Activated CD8-positive, alpha-beta T cell treated with anti-CD3 and anti-CD28 coated beads, Interleukin-2, amount 10 ng/mL, durations not matched to agents 7 days and 5 days (primary cell): ENCODE measurements at regions not wholly inside any gene's neighbourhood (a gene's known extent, or its start where the extent isn't known, plus 50 kb on each side); places are given as distances from the start of the nearest gene placed in this dataset.

Source experiments
- ATAC-seq: fragments of 150-1000 bp; cut with Tn5 transposase; one replicate; pipeline ENCODE4 v1.10.0; 2021; ENCODE audit warnings: moderate library complexity
- CTCF ChIA-PET: fragments of 350-600 bp; sonication (Branson Sonifier 250); formaldehyde crosslinking; loops from one replicate; lab custom pipeline; 2021; ENCODE audit warnings: antibody characterized with exemption; lab: Charles Lee
- POLR2A ChIA-PET: fragments of 350-600 bp; sonication (Branson Sonifier 250); formaldehyde crosslinking; loops from one replicate; lab custom pipeline; 2021; ENCODE audit warnings: antibody characterized with exemption; lab: Charles Lee
- DNase-seq: peaks from one replicate; pipeline ENCODE4 v3.0.0-alpha.2; 2020
- H3K27ac Mint-ChIP-seq: one replicate; pipeline ENCODE4 v1.8.0; 2021; ENCODE audit warnings: mild to moderate bottlenecking, mixed read lengths
- H3K27me3 Mint-ChIP-seq: one replicate; pipeline ENCODE4 v1.8.0; 2021; ENCODE audit warnings: low read depth, mixed read lengths
- H3K36me3 Mint-ChIP-seq: one replicate; pipeline ENCODE4 v1.8.0; 2021; ENCODE audit warnings: low read depth, mixed read lengths
- H3K4me1 Mint-ChIP-seq: one replicate; pipeline ENCODE4 v1.8.0; 2021; ENCODE audit warnings: low read depth, mixed read lengths
- H3K4me3 Mint-ChIP-seq: one replicate; pipeline ENCODE4 v1.8.0; 2021; ENCODE audit warnings: mild to moderate bottlenecking, mixed read lengths
- H3K9me3 Mint-ChIP-seq: one replicate; pipeline ENCODE4 v1.8.0; 2022; ENCODE audit warnings: mixed read lengths; ENCODE audit not compliant: insufficient read depth

DNA sequence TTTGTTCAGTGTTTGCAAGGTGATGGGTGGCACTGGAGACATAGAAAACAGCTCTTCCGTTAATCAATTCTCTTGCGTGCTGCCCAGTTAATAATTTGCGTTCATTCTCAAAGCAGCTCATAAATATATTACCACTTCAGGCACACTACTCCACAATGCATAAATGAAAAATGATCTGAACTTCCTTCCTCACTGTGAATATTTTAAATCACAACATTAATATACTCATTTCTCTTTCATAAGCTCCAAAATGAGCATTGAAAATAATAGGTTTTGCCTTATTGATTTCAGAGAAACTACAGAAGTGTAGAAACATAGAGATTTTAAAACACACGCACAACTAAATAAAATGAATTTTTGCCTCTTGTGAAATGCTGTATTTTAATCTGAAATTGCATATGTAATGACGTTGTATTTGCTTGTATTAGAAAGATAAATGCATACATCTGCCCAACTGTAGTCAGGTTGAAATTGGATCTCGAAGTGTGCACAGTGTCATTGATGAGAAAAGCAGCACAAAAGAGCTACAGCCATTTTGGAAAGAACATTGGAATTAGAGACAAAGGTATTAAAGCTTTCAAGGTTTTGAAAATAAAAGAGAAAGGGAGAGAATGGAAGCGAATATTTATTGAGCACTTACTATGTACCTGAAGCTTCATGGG, 350.5 kb downstream of the LPIN1 start:
- Mint-ChIP-seq H3K36me3 (no peaks in the 10 kb centered on the region), H3K4me3 (no peak overlapping the region), H3K4me1 (no peaks in the 10 kb centered on the region), H3K9me3 (no peaks in the 10 kb centered on the region), H3K27me3 (no peaks in the 10 kb centered on the region), H3K27ac (no peak overlapping the region)
- ChIA-PET POLR2A (no interaction called here), CTCF (interaction anchor here (0.9 to 1.2 kb wide), 3 partner anchors 9 to 61 kb away, joined by 3 to 4 read pairs (median 3); no protein-coding TSS in a partner anchor)
- DNase-seq (no peak), ATAC-seq (no peak)

DNA sequence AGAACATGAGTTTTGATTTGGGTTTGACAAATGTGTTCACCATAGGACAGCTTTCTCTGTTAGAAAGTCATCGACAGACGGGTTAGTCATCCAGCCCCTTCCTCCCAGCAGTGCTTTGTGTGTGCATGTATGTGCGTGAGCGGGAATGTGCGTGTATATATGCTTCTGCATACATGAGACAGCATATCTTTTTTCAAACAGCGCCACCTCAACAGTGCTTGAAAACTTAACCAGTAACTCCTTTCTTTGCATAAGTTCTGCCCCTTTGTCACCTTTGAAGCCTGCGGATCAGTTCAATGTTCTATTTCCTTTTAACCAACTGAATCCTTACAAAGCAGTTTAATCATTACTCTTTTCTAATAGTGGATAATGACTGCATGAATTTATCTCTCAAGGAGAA, 351.4 kb downstream of the LPIN1 start:
- no peak overlapping the region for H3K27ac Mint-ChIP-seq
- H3K9me3 Mint-ChIP-seq = no peaks in the 10 kb centered on the region
- DNase-seq (no peak), ATAC-seq (no peak)
- H3K27me3 Mint-ChIP-seq = no peaks in the 10 kb centered on the region
- CTCF ChIA-PET = no interaction called here
- no peak overlapping the region for H3K4me3 Mint-ChIP-seq
- H3K36me3 Mint-ChIP-seq = no peaks in the 10 kb centered on the region
- POLR2A ChIA-PET = no interaction called here
- no peaks in the 10 kb centered on the region for H3K4me1 Mint-ChIP-seq

DNA sequence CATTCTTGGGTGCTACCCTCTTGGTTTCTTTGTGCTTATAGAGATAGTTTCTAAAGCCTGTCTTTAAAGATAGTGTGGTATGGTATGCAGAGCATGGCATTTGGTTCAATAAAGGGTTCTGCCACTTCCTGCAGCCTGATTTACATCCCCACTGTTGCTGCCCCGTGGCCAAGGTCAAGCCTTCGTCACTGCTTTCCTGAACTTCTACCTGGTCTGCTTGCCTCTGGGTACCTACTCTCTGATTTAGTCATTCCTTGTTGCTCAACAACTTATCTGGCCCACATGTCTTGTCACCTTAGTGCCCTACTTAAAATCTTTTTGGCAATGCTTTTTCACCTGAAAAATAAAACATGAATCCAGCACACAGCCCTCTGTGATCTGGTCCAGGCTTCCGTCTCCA, 352.9 kb downstream of the LPIN1 start:
- no peaks in the 10 kb centered on the region for H3K9me3 Mint-ChIP-seq
- ATAC-seq (no peak), DNase-seq (no peak)
- no peak overlapping the region for H3K27ac Mint-ChIP-seq
- H3K4me1 Mint-ChIP-seq = no peaks in the 10 kb centered on the region
- H3K4me3 Mint-ChIP-seq = no peak overlapping the region
- CTCF ChIA-PET = no interaction called here
- H3K36me3 Mint-ChIP-seq = no peaks in the 10 kb centered on the region
- POLR2A ChIA-PET = no interaction called here
- H3K27me3 Mint-ChIP-seq = no peaks in the 10 kb centered on the region

DNA sequence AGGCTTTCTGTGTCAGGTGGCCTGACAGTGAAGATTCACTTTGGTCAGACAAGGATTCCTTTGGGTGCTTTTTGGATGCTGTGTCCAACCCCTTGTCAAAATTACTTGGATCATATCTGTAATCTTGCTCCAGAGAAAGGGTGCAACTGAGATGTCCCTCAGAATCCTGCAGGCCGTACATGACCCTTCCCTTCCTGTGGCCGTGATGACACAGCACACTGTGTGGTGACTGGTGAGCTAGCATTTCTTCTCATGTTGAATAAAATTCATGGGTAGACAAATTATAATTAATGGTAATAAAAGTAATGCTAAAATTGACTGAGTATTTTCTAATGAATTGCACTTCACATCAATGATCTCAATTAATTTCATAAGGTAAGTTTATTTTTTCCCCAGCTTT, 356.2 kb downstream of the LPIN1 start:
- no peak overlapping the region for H3K4me3 Mint-ChIP-seq
- H3K9me3 Mint-ChIP-seq = no peaks in the 10 kb centered on the region
- no peaks in the 10 kb centered on the region for H3K36me3 Mint-ChIP-seq
- H3K27me3 Mint-ChIP-seq = no peaks in the 10 kb centered on the region
- CTCF ChIA-PET = no interaction called here
- POLR2A ChIA-PET = no interaction called here
- ATAC-seq (no peak), DNase-seq (no peak)
- peaks cover 9% of the 10 kb centered on the region for H3K4me1 Mint-ChIP-seq
- no peak overlapping the region for H3K27ac Mint-ChIP-seq

DNA sequence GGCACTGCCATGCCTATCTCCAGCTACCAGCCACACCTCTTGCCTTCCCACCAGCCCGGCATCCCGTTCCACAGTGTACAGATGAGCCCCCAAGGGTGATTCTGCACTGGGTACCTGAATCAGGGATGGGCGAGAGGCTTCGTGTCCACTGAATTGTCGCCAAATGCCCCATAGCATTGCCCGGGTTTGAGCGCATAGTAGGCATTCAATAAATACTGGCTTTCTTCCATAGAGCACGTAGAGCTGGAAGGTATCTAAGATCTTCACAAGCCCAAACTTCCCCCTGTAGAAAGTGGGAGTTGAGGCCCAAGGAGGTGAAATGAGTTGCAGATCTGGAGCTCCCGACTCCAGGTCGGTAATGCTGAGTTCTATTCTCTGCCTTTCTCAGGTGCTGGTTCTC, 358.7 kb downstream of the LPIN1 start:
- H3K4me3 Mint-ChIP-seq = no peak overlapping the region
- no peak for ATAC-seq
- no peaks in the 10 kb centered on the region for H3K9me3 Mint-ChIP-seq
- POLR2A ChIA-PET = no interaction called here
- H3K27me3 Mint-ChIP-seq = no peaks in the 10 kb centered on the region
- H3K27ac Mint-ChIP-seq = no peak overlapping the region
- H3K36me3 Mint-ChIP-seq = peaks cover 2% of the 10 kb centered on the region
- DNase-seq = peak; percentile 9
- CTCF ChIA-PET = interaction anchor here (0.6 to 1.1 kb wide), 2 partner anchors 9 to 412 kb away, joined by 3 read pairs; no protein-coding TSS in a partner anchor
- peaks cover 18% of the 10 kb centered on the region for H3K4me1 Mint-ChIP-seq

DNA sequence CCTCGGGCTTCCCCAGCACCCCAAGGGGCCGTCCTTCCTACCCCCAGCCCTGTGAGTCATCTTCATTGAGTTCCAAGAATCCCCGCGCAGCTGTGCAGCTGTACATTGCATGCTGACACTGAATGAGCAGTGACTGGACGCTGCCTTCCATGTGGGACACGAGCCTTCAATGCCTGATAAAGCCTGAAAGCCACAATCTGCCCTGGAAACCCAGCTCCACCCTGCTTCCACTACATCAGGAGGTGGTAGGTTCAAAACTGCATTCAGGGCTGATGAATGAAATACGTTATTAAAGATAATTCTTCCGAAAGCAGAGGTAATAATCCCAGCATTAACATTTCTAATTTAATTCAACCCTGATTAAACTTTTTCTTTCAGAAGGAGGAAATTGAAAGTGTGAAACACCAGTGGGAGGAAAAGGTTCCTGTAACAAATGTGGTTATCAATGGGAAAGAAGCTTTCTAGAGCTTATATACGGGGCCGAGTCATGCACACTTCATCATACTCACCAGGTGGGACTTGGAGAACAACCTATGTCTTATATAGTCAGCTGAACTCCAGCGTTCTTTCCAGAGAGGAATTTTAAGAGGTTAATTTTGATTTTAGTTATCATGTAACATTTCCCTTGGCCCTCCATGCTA, 360.1 kb downstream of the LPIN1 start:
- ATAC-seq (no peak), DNase-seq (no peak)
- Mint-ChIP-seq H3K4me1 (peaks cover 27% of the 10 kb centered on the region), H3K4me3 (no peak overlapping the region), H3K27me3 (no peaks in the 10 kb centered on the region), H3K27ac (no peak overlapping the region), H3K36me3 (peaks cover 2% of the 10 kb centered on the region), H3K9me3 (no peaks in the 10 kb centered on the region)
- CTCF ChIA-PET = interaction anchor here (1.1 kb wide), 2 partner anchors 10 to 95 kb away, joined by 3 read pairs; no protein-coding TSS in a partner anchor
- POLR2A ChIA-PET = no interaction called here

DNA sequence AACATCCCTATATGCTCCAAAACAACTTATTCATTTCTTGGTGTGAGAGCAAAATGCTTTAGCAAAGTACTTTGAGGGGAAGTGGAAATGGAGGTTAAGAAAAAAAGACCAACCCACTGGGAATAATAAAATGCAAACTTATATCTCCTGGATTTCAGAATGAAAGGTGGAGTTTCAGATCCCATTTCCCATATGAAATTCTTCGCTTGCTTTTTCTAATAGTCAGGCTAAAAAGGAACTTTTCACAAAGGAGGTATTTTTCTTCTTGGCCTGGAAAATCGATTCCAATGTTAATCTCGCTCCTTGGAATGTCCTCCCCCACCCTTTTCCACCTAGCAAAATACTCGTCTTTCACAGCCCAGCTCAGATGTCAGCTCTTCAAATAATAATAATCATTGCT, 360.9 kb downstream of the LPIN1 start:
- H3K27ac Mint-ChIP-seq = no peak overlapping the region
- no peak overlapping the region for H3K4me3 Mint-ChIP-seq
- peaks cover 28% of the 10 kb centered on the region for H3K4me1 Mint-ChIP-seq
- DNase-seq (no peak), ATAC-seq (no peak)
- H3K27me3 Mint-ChIP-seq = no peaks in the 10 kb centered on the region
- H3K9me3 Mint-ChIP-seq = no peaks in the 10 kb centered on the region
- CTCF ChIA-PET = no interaction called here
- POLR2A ChIA-PET = no interaction called here
- H3K36me3 Mint-ChIP-seq = peaks cover 2% of the 10 kb centered on the region

DNA sequence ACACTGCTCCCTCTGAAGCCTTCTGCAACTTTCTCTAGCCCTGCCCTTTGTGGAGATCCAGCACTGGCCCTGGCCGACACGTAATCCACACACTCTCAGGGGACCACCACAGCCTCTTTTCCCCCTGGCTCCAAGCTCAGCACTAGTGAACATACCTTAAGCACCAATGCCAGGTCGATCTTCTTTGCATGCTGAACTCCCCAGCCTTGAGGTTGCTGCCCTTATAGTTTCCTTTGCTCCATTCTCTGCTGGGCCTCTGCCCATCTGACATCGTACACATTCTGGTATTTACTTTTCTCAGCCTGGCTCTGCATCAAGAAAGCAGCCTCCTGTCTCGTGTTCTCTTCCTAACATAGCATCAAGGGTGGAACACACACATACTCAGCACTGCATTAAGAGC, 361.5 kb downstream of the LPIN1 start:
- POLR2A ChIA-PET = no interaction called here
- CTCF ChIA-PET = no interaction called here
- peaks cover 2% of the 10 kb centered on the region for H3K36me3 Mint-ChIP-seq
- no peak overlapping the region for H3K4me3 Mint-ChIP-seq
- H3K4me1 Mint-ChIP-seq = peaks cover 28% of the 10 kb centered on the region
- DNase-seq (peak; percentile 18), ATAC-seq (no peak)
- H3K9me3 Mint-ChIP-seq = no peaks in the 10 kb centered on the region
- peak overlapping the region; percentile 0 for H3K27ac Mint-ChIP-seq
- no peaks in the 10 kb centered on the region for H3K27me3 Mint-ChIP-seq

DNA sequence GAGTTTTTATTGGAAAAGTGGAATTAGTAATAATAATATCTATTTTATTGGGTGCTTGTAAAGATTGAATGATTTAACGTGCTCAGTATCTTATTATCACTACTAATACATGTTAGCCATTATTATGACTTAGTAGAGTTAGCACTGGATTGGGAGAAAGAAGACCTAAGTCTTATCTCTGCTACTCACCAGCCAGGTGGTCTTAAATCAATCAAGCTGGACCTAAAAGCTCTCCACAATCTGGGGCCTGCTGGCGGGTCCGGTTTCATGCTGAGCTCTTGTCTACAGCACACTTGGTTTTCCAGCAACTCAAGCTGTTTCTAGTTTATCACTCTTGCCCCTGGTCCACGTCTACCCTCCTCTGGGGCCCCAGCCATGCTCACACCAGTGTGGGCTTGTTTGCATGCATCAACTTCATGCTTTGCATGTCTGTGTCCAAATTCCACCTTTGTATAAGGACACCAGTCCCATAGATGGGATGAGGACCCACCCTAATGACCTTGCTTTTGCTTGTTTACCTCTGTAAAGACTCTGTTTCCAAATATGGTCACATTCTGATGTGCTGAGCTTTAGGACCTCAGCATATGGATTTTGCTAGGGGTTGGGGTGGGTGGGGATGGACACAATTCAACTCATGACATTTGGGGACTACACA, 363.1 kb downstream of the LPIN1 start:
- Mint-ChIP-seq H3K9me3 (no peaks in the 10 kb centered on the region), H3K4me3 (no peak overlapping the region), H3K4me1 (peaks cover 28% of the 10 kb centered on the region), H3K27ac (no peak overlapping the region), H3K36me3 (peaks cover 2% of the 10 kb centered on the region), H3K27me3 (no peaks in the 10 kb centered on the region)
- CTCF ChIA-PET = interaction anchor here (0.5 to 0.9 kb wide), 2 partner anchors 165 to 607 kb away, joined by 3 to 4 read pairs; no protein-coding TSS in a partner anchor
- POLR2A ChIA-PET = no interaction called here
- ATAC-seq (no peak), DNase-seq (no peak)

DNA sequence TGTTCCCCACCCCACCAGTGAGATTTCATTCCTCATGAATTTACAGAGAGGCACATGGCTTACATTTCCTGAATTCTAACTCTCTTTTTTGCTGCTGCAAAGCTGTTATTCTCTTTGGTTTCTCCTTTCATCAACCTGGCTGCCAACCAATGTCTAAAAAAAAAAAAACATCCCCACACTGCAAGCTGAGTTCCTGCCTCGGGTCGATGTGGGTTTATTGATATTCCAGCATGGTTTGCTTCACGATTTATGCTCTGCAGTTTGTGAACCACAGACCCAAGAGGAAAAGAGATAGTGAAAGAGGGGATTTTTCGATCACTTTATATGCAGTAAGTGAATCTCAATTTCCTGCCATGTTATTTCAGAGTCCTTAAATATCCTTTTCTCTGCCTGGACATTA, 363.6 kb downstream of the LPIN1 start:
- Mint-ChIP-seq H3K4me1 (peaks cover 28% of the 10 kb centered on the region), H3K4me3 (peak overlapping the region; percentile 3), H3K27me3 (no peaks in the 10 kb centered on the region), H3K9me3 (no peaks in the 10 kb centered on the region), H3K36me3 (peaks cover 2% of the 10 kb centered on the region), H3K27ac (peak overlapping the region; percentile 69)
- ATAC-seq (no peak), DNase-seq (peak; percentile 33)
- POLR2A ChIA-PET = no interaction called here
- CTCF ChIA-PET = interaction anchor here (0.5 to 0.9 kb wide), 2 partner anchors 165 to 606 kb away, joined by 3 to 4 read pairs; no protein-coding TSS in a partner anchor

DNA sequence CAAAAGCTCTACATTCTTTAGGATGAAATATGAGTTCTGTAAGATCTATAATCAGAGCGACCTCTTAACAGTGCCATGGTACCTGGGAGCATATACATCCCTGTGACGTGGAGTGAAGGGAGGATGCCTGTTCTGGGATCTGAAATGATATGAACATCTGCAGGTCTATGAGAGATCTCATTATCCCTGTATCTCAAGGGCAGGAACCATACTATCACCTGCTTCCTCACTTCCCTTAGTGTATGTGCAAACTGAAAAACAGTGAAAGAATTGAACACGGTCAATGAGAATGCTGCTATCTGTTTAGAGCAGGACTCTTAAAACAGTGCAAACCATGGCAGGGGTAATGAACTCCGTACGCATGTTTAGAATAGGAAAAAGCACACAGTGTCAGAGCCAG, 364.0 kb downstream of the LPIN1 start:
- ChIA-PET CTCF (no interaction called here), POLR2A (no interaction called here)
- no peaks in the 10 kb centered on the region for H3K9me3 Mint-ChIP-seq
- peak overlapping the region; percentile 69 for H3K27ac Mint-ChIP-seq
- ATAC-seq = no peak
- H3K36me3 Mint-ChIP-seq = peaks cover 2% of the 10 kb centered on the region
- H3K4me1 Mint-ChIP-seq = peaks cover 28% of the 10 kb centered on the region
- no peaks in the 10 kb centered on the region for H3K27me3 Mint-ChIP-seq
- DNase-seq = no peak
- H3K4me3 Mint-ChIP-seq = peak overlapping the region; percentile 3

DNA sequence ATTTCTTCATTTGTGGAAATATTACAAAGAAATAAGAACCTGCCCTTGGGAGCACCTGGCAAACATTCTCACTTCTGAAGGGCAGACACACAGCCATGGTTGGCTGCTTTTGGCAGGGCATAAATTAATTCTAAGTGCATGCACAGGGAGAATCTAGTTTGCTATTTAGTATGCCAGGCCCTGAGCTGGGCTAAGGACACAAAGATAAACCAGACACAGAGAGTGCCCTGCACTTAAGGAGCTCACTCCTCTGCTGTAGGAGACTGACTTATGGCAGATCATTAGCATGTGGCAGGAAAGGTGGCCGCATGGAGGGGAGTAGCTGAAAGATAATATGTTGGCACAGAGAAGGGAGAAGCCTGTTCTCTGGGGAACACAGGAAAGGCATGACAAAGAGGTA, 367.0 kb downstream of the LPIN1 start:
- H3K27ac Mint-ChIP-seq = no peak overlapping the region

More for the DNA sequence above, 367.0 kb downstream of the LPIN1 start:
- Mint-ChIP-seq H3K27me3 (no peaks in the 10 kb centered on the region), H3K36me3 (peaks cover 2% of the 10 kb centered on the region), H3K4me1 (peaks cover 19% of the 10 kb centered on the region), H3K9me3 (no peaks in the 10 kb centered on the region), H3K4me3 (no peak overlapping the region)
- no peak for ATAC-seq
- ChIA-PET CTCF (no interaction called here), POLR2A (no interaction called here)
- no peak for DNase-seq
